AG08395 (cell line): ENCODE measurements at regions not wholly inside any gene's neighbourhood (a gene's known extent, or its start where the extent isn't known, plus 50 kb on each side); places are given as distances from the start of the nearest gene placed in this dataset.

Experiments used
- DNase-seq: peaks from one replicate; pipeline ENCODE4 v3.0.0; 2012; ENCODE audit warnings: mixed read lengths, low spot score

DNA sequence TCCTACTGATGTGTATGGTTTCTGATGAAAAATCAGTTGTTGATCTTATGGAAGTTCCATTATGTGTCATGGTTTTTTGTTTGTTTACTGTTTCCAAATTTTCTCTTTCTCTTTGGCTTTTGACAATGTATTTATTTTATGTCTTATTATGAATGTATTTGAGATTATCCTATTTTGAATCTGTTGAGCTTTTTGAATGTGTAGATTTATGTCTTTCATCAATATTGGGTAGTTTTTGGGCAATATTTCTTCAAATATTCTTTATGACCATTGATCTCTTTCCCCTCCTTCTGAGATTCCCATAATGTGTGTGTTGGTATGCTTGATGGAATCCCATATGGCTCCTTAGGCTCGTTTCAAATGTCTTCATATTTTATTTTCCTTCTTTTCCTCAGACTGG, 80.5 kb upstream of the FAM47C start:
- no peak for DNase-seq

DNA sequence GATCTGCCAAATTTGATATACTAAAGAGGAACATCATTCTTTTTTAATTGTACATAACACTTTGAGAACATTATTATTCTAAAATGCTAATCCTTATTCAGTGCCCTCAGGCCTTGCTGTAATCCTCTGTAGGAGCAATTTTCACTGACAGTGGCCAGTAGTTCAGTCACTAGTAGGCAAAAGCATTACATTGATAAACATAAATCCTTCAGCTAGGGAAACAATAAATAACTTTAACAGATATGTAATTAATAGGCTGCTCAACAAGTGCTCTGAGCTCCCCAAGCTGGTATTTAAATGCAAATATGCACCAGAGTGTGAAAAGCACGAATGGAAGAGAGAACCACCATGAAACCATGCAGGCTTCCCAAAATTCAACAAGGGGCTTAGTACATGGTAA, 77.7 kb upstream of the FAM47C start:
- DNase-seq, result no peak

DNA sequence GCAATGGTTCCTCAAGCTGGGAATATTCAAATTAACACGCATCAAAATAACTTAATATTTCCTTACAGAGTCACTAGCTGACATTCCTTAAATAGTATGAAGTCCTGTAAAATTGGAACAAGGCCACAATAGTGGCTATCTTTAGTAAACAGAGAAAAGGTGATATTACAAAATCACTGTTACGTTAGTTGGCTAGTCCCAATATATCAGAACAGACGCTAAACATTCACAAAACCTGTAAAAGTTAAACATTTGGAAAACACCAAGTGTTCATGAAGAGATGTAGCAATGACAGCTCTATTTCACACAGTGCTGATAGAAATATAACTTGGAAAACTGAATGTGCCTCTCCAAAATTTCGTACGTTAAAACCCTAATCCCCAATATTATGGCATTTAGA, 61.0 kb upstream of the FAM47C start:
- no peak for DNase-seq

DNA sequence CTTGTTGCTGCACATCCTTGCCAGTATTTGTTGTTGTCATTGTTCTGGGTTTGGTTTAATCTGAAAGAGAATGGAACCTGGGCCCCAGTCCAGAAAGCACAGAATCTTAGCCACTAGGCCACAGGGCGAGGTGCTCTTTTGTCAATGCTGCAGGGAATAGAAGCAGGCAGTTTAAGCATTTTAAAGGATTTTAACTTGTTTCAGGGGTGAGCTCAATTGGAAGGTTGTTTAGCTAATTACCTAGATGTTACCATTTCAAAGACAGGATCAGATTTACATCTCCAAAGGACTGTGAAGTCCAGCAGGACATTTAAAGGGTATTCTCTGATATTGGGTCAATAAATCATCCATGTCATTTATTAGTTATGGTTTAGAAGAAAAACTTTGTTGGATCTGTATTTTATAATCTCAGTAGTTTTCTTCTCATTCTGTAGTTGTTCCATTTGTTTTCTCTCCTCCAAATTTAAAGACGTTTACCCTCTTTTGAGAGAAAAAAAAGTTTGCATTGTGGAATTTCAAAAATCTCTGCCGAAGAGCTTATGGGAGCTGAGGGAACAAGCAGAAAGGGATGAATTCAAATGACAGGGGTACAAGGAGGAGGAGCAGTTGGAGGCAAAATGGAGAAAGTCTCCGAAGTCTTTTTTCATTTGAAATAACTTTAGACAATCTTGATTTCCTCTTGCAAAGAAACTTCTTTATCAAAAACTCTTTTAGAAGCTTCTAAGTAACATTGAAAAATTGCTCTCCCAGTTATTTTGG, 57.5 kb upstream of the FAM47C start:
- DNase-seq, result no peak

DNA sequence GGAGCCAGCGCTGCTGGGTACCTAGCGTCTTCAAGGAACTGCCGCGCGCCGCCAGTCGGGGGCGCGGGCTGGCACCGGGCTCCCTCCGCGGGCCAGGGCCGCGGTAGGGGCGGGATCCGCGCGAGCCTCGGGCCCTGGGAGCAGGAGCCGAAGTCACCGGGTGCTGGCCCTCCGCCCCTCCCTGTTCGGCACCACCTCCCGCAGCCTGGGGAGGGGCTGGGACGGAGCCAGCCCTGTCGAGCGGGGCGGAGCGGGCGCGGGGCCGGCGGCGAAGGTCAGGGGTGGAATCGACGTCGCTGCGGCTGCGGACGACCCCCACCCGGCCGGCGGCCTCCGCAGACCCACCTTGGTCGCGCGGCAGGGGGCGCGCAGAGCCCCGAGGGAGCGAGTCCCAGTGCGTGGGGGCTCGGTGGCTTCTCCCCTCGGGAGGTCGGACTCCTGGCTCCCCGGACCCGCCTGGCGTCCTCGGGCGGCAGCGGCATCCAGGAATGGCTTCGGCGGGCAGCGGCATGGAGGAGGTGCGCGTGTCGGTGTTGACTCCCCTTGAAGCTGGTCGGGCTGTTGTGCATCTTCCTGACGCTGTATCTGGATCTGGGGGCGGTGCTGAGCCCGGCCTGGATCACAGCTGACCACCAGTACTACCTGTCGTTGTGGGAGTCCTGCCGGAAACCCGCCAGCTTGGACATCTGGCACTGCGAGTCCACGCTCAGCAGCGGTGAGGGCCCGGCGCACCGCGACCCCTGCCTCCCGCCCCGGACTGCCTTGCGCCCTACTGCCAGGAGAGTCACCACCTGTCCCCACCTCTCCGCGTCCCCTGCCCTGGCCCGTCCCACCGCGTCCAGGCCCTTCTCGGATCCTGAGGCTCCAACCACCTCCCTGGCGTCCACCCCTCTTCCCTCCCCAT, 50.5 kb upstream of the FAM47C start:
- no peak for DNase-seq
